ENCODE measurements at regions not wholly inside any gene's neighbourhood (a gene's known extent, or its start where the extent isn't known, plus 50 kb on each side); places are given as distances from the start of the nearest gene placed in this dataset.

- DNase-seq (ENCODE audit: low spot score) = no peak
These were observed 251.5 kb upstream of the SALL3 start for GRCh38 chr18:78727877-78728783.

GRCh38 chr18:78728784-78729467, 250.7 kb upstream of the SALL3 start:
- DNase-seq (ENCODE audit: low spot score) = no peak

GRCh38 chr18:78730546-78730945, 249.1 kb upstream of the SALL3 start:
- DNase-seq (ENCODE audit: low spot score) = no peak

DNA sequence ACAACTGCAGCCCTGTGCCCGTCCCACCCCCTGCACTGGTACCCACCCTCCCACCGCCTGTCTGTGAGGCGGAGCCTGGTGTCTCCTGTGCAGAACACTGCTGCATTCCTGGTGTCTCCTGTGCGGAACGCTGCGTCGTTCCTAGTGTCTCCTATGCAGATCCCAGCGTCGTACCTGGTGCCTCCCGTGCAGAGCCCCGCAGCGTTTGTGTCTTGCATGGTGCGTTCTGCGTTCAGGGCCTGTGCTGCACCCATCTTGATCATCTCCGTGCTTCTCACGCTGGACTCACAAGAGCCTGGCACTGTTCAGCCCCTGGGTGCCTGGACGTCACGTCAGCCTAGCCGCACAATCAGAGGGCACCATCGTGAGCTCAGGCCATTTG, 248.6 kb upstream of the SALL3 start:
- no peak for DNase-seq (ENCODE audit: low spot score)

- no peak for DNase-seq (ENCODE audit: low spot score)
These were observed 248.1 kb upstream of the SALL3 start for GRCh38 chr18:78731398-78732032.

GRCh38 chr18:78732273-78733210, 247.1 kb upstream of the SALL3 start:
- no peak for DNase-seq (ENCODE audit: low spot score)

DNA sequence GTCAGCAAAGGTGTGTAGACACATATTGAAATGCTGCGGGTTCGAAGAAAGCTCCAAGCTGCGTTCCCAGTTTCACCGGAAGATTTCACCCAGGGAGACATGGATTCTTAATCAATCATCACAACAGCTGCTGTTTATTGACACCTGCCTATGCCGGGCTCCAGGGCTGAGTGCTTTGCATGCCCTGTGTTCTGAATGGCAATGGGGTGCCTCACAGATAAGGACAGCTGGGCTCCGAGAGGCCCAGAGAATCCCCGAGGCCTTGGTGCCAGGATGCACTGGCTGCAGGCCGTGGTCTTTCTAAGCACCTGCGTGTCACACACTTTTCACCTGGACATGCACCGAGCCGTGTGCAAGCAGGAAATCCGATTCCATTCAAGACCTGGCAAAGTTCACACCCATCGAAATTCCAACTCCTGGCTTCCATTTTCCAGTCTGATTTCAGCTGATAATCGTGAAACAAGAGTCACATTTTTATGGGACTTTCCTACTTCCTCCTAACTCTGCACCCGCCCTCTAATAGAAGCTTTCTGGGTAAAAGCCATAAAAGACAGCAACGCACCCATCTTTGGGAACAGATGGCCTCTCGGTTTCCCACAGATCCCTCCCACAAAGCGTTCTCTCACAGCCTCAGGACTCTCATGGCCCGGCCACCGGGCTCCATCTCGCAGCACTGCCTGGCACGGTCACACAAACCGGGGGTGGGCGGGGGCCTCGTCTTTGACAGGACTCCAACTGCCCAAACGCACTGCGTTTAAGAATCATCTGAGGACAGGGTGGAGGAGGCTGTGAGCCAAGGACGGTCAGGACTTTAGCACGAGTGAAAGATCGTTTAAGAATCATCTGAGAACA, 245.6 kb upstream of the SALL3 start:
- no peak for DNase-seq (ENCODE audit: low spot score)

GRCh38 chr18:78734614-78734945, 245.0 kb upstream of the SALL3 start:
- no peak for DNase-seq (ENCODE audit: low spot score)

- DNase-seq (ENCODE audit: low spot score) = no peak
These were observed 244.2 kb upstream of the SALL3 start for GRCh38 chr18:78735131-78736014.

- DNase-seq (ENCODE audit: low spot score) = no peak
These were observed 243.5 kb upstream of the SALL3 start for GRCh38 chr18:78736015-78736690.

DNA sequence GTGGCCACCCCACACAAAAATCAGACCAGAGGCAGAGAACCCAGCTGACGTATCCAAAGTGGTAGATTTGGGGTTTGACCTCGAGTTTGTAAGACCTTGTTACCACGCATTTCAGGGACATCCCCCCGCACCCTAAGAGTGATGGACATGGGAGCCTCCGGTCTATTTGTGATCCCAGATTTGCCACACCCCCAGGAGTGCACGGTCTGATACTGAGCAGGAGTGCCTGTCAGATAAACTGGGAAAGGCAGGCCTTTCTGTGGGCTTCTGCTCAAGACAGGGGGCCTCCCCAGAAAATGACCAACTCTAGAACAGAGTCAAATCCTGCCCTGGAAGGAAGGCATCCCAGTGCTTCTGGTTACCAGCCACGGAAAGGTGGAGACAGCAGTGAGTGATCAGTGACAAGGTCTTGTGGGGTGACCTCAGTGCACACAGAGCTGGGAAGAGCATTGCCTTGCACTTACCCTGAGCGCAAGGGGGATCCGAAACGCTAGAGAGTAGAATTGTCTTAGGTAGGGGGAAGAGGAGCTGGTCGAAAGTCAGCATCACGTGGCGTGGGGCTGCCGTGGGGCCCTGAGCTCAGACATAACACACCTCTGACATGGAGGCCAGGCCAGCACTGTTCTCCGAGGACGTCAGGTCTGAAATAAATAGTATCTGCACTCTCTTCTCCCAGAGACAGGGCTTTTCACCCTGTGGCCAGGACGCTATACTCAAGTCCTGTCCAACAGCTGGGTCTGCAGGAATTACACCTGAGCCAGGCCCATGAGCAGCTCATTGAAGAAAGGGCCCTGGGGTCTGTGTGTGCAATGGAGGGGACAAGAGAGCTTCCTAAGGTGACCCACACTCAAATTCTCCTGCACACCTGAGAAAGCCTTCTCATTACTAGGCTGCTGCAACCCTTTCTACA, 242.4 kb upstream of the SALL3 start:
- no peak for DNase-seq (ENCODE audit: low spot score)

DNA sequence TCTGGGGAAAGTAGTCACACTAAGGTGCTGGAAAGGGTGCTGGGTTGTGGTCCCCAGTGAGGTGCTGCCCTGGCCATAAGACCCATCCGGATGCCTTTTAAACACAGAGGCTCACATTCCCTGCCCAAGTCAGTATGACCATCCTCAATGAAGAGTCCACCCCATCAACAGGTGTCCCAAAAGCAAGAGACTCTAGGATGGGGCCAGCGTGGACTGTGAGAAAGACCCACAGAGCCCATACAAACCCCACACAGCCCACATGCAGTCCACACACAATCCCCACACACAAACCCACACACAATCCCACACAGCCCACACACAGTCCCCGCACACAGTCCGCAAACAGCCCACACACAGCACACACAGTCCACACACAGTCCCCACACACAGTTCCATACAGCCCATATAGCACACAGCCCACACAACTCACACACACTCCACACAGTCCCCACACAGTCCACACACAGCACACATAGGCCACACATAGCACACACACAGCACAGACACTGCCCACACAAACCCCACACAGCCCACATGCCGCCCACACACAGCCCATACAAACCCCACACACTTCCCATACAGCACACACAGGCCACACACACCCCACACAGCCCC, 241.4 kb upstream of the SALL3 start:
- DNase-seq (ENCODE audit: low spot score) = no peak

DNA sequence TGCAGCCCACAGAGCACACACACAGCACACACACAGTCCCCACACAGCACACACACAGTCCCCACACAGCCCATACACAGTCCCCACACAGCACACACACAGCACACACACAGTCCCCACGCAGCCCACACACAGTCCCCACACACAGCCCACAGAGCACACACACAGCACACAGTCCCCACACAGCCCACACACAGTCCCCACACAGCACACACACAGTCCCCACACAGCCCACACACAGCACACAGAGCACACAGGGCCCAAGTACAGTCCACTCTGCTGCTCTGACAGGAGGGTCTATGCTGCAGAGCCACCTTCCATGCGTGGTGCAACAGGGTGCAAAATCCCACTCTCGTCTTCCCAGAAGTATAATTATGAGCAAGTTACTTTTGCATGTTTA, 240.5 kb upstream of the SALL3 start:
- DNase-seq (ENCODE audit: low spot score) = no peak

- no peak for DNase-seq (ENCODE audit: low spot score)
These were observed 239.5 kb upstream of the SALL3 start for GRCh38 chr18:78739882-78740677.

- no peak for DNase-seq (ENCODE audit: low spot score)
These were observed 238.7 kb upstream of the SALL3 start for GRCh38 chr18:78740876-78741275.

- no peak for DNase-seq (ENCODE audit: low spot score)
These were observed 238.0 kb upstream of the SALL3 start for GRCh38 chr18:78741381-78742217.
